Smooth muscle cell (in vitro differentiated cells): ENCODE measurements at regions not wholly inside any gene's neighbourhood (a gene's known extent, or its start where the extent isn't known, plus 50 kb on each side); places are given as distances from the start of the nearest gene placed in this dataset.
A peak's percentile ranks its signal among the peaks of the same experiment; 100 is the strongest.

Experiments used
- DNase-seq: peaks from one replicate; lab custom pipeline; 2025; ENCODE audit not compliant: unreplicated experiment; lab: John Stamatoyannopoulos, UW
- H2AFZ ChIP-seq: fragments of 200-600 bp; sonication (generic); 2 replicates; pipeline ENCODE4 v1.6.0; 2016; ENCODE audit warnings: antibody characterized with exemption, low read depth, mild to moderate bottlenecking
- H3F3A ChIP-seq: fragments of 200-600 bp; sonication (generic); 2 replicates; pipeline ENCODE4 v1.6.0; 2017; ENCODE audit warnings: antibody characterized with exemption, low read depth
- H3K27ac ChIP-seq: fragments of 200-600 bp; sonication (generic); 2 replicates; pipeline ENCODE4 v1.5.1; 2016; ENCODE audit warnings: low read depth, mild to moderate bottlenecking
- H3K27me3 ChIP-seq: fragments of 200-600 bp; sonication (generic); 2 replicates; pipeline ENCODE4 v1.6.1; 2016; ENCODE audit warnings: low read depth, mild to moderate bottlenecking
- H3K36me3 ChIP-seq: fragments of 200-600 bp; sonication (generic); 2 replicates; pipeline ENCODE4 v1.5.1; 2016; ENCODE audit warnings: low read depth
- H3K4me1 ChIP-seq: fragments of 200-600 bp; sonication (generic); 2 replicates; pipeline ENCODE4 v1.5.1; 2016; ENCODE audit warnings: low read depth
- H3K4me2 ChIP-seq: fragments of 200-600 bp; sonication (generic); 2 replicates; pipeline ENCODE4 v1.6.0; 2016; ENCODE audit warnings: mild to moderate bottlenecking
- H3K4me3 ChIP-seq: fragments of 200-600 bp; sonication (generic); 2 replicates; pipeline ENCODE4 v1.5.1; 2016; ENCODE audit warnings: mild to moderate bottlenecking
- H3K79me2 ChIP-seq: fragments of 200-600 bp; sonication (generic); 2 replicates; pipeline ENCODE4 v1.6.0; 2016; ENCODE audit warnings: low read depth, mild to moderate bottlenecking
- H3K9ac ChIP-seq: fragments of 200-600 bp; sonication (generic); 2 replicates; pipeline ENCODE4 v1.6.0; 2016; ENCODE audit warnings: low read depth
- H3K9me3 ChIP-seq: fragments of 200-600 bp; sonication (generic); replicated peaks from 2 replicates; pipeline ENCODE4 v1.5.1; 2016; ENCODE audit warnings: low read depth
- H4K20me1 ChIP-seq: fragments of 200-600 bp; sonication (generic); 2 replicates; pipeline ENCODE4 v1.6.0; 2016; ENCODE audit warnings: low read depth
- WGBS: methylation state at CpG from one replicate; pipeline ENCODE4 v1.1.7; 2016; ENCODE audit warnings: low lambda C conversion rate; 5-methylcytosine and 5-hydroxymethylcytosine counted together
- TF ChIP-seq, protein P1 (sequence below): fragments of 200-600 bp; sonication (generic); IDR thresholded peaks from 2 replicates; pipeline ENCODE4 v1.5.1; 2017; ENCODE audit warnings: borderline replicate concordance, mild to moderate bottlenecking, antibody characterized with exemption; ENCODE audit not compliant: insufficient read depth, poor library complexity, severe bottlenecking

- H3K4me3 ChIP-seq: no peak overlapping the region
- WGBS: 39% methylated on average over 1 of the region's 1 CpG
- no peaks in the 10 kb centered on the region for H3K4me1 ChIP-seq
- no peak overlapping the region for H3K9ac ChIP-seq
- H3F3A ChIP-seq: no peaks in the 10 kb centered on the region
- H3K27me3 ChIP-seq: no peaks in the 10 kb centered on the region
- no peaks in the 10 kb centered on the region for H4K20me1 ChIP-seq
- H3K4me2 ChIP-seq: peak overlapping the region; percentile 37
- no peak overlapping the region for H2AFZ ChIP-seq
- TF ChIP-seq, protein P1, sequence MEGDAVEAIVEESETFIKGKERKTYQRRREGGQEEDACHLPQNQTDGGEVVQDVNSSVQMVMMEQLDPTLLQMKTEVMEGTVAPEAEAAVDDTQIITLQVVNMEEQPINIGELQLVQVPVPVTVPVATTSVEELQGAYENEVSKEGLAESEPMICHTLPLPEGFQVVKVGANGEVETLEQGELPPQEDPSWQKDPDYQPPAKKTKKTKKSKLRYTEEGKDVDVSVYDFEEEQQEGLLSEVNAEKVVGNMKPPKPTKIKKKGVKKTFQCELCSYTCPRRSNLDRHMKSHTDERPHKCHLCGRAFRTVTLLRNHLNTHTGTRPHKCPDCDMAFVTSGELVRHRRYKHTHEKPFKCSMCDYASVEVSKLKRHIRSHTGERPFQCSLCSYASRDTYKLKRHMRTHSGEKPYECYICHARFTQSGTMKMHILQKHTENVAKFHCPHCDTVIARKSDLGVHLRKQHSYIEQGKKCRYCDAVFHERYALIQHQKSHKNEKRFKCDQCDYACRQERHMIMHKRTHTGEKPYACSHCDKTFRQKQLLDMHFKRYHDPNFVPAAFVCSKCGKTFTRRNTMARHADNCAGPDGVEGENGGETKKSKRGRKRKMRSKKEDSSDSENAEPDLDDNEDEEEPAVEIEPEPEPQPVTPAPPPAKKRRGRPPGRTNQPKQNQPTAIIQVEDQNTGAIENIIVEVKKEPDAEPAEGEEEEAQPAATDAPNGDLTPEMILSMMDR: no peak
- no peaks in the 10 kb centered on the region for H3K36me3 ChIP-seq
- no peaks in the 10 kb centered on the region for H3K79me2 ChIP-seq
- DNase-seq: no peak
- H3K9me3 ChIP-seq: no peaks in the 10 kb centered on the region
- H3K27ac ChIP-seq: peak overlapping the region; percentile 75
Observed at GRCh38 chr12:58728397-58728796, 191.9 kb downstream of the LRIG3 start.

DNA sequence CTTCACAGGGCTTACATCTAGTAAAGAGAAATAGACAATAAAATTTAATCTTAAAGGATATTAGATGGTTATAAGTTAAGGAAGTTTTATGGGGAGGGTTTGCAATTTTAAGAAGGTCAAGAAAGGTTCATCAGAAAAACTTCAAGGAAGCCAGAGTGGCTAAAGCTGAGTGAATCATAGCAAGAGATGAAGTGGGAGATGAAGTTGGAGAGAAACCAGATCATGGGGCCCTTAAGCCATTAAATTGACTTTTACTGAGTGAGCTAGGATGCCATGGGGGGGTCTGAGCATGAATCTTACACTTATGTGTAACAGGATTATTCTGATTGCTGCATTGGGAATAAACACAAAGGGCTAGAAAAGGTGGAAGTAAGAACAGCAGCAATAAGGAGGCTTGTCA, 189.2 kb downstream of the LRIG3 start:
- H3K9me3 ChIP-seq: no peaks in the 10 kb centered on the region
- no peaks in the 10 kb centered on the region for H3K36me3 ChIP-seq
- H3K9ac ChIP-seq: no peak overlapping the region
- no peaks in the 10 kb centered on the region for H3K27me3 ChIP-seq
- H4K20me1 ChIP-seq: no peaks in the 10 kb centered on the region
- H2AFZ ChIP-seq: no peak overlapping the region
- H3K4me3 ChIP-seq: no peak overlapping the region
- H3K4me2 ChIP-seq: no peak overlapping the region
- no peak for DNase-seq
- no peak overlapping the region for H3K27ac ChIP-seq
- no peaks in the 10 kb centered on the region for H3F3A ChIP-seq
- TF ChIP-seq, protein P1: no peak
- no peaks in the 10 kb centered on the region for H3K79me2 ChIP-seq
- no peaks in the 10 kb centered on the region for H3K4me1 ChIP-seq

GRCh38 chr12:58732894-58733293, 187.4 kb downstream of the LRIG3 start:
- H4K20me1 ChIP-seq: no peaks in the 10 kb centered on the region
- no peaks in the 10 kb centered on the region for H3F3A ChIP-seq
- no peaks in the 10 kb centered on the region for H3K36me3 ChIP-seq
- 68% methylated on average over 3 of the region's 3 CpGs for WGBS
- DNase-seq: no peak
- H3K9ac ChIP-seq: no peak overlapping the region
- no peaks in the 10 kb centered on the region for H3K27me3 ChIP-seq
- H3K4me1 ChIP-seq: no peaks in the 10 kb centered on the region
- H3K79me2 ChIP-seq: no peaks in the 10 kb centered on the region
- TF ChIP-seq, protein P1: no peak
- H2AFZ ChIP-seq: no peak overlapping the region
- H3K4me3 ChIP-seq: no peak overlapping the region
- no peak overlapping the region for H3K27ac ChIP-seq
- H3K9me3 ChIP-seq: no peaks in the 10 kb centered on the region
- no peak overlapping the region for H3K4me2 ChIP-seq

DNA sequence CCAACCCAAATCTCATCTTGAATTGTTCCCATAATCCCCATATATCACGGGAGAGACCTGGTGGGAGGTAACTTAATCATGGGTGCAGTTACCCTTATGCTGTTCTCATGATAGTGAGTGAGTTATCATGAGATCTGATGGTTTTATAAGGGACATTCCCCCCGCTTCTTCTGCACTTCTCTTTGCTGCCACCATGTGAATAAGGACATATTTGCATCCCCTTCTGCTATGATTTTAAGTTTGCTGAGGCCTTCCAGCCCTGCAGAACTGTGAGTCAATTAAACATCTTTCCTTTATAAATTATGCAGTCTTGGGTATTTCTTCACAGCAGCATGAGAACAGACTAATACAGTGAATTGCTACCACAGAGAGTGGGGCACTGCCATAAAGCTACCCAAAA, 179.1 kb downstream of the LRIG3 start:
- Histone ChIP-seq H3K4me2 (no peak overlapping the region), H3K9me3 (no peaks in the 10 kb centered on the region), H3F3A (no peaks in the 10 kb centered on the region), H3K27ac (no peak overlapping the region), H3K36me3 (no peaks in the 10 kb centered on the region), H2AFZ (no peak overlapping the region), H3K27me3 (no peaks in the 10 kb centered on the region), H3K79me2 (no peaks in the 10 kb centered on the region), H4K20me1 (no peaks in the 10 kb centered on the region), H3K4me3 (no peak overlapping the region), H3K9ac (no peak overlapping the region), H3K4me1 (peaks cover 9% of the 10 kb centered on the region)
- DNase-seq: no peak
- 96% methylated on average over 2 of the region's 2 CpGs for WGBS
- TF ChIP-seq, protein P1: no peak
